Mesothelial cell of epicardium (in vitro differentiated cells): ENCODE measurements at regions not wholly inside any gene's neighbourhood (a gene's known extent, or its start where the extent isn't known, plus 50 kb on each side); places are given as distances from the start of the nearest gene placed in this dataset.

Source experiments
- DNase-seq, 2 experiments: peaks; one replicate each; pipeline ENCODE4 v3.0.0; 2021; ENCODE audit warnings: low spot score in 2 of 2; ENCODE audit not compliant: unreplicated experiment in 2 of 2
- H3K27ac Mint-ChIP-seq: 2 replicates; pipeline ENCODE4 v1.8.0; 2021; ENCODE audit warnings: mixed read lengths
- H3K27me3 Mint-ChIP-seq: 2 replicates; pipeline ENCODE4 v1.8.0; 2021; ENCODE audit warnings: low read depth, mixed read lengths
- H3K36me3 Mint-ChIP-seq: 2 replicates; pipeline ENCODE4 v1.8.0; 2021; ENCODE audit warnings: mixed read lengths
- H3K4me1 Mint-ChIP-seq: 2 replicates; pipeline ENCODE4 v1.8.0; 2021; ENCODE audit warnings: mixed read lengths
- H3K4me3 Mint-ChIP-seq: 2 replicates; pipeline ENCODE4 v1.8.0; 2021; ENCODE audit warnings: mild to moderate bottlenecking, moderate library complexity, mixed read lengths
- H3K9me3 Mint-ChIP-seq: 2 replicates; pipeline ENCODE4 v1.8.0; 2021; ENCODE audit warnings: mixed read lengths
- CTCF ChIP-seq: fragments of 200-600 bp; sonication (generic); IDR thresholded peaks from one replicate; pipeline ENCODE4 v1.5.0; 2021; ENCODE audit warnings: antibody characterized with exemption; ENCODE audit not compliant: unreplicated experiment

- TF ChIP-seq CTCF = no peak
- Mint-ChIP-seq H3K9me3 (peaks cover 27% of the 10 kb centered on the region), H3K36me3 (no peaks in the 10 kb centered on the region), H3K4me1 (no peaks in the 10 kb centered on the region), H3K27ac (no peak overlapping the region), H3K4me3 (no peak overlapping the region), H3K27me3 (no peaks in the 10 kb centered on the region)
- DNase-seq = no peak
Observed at GRCh38 chr1:70836456-70836855, 211.2 kb downstream of the PTGER3 start.

DNA sequence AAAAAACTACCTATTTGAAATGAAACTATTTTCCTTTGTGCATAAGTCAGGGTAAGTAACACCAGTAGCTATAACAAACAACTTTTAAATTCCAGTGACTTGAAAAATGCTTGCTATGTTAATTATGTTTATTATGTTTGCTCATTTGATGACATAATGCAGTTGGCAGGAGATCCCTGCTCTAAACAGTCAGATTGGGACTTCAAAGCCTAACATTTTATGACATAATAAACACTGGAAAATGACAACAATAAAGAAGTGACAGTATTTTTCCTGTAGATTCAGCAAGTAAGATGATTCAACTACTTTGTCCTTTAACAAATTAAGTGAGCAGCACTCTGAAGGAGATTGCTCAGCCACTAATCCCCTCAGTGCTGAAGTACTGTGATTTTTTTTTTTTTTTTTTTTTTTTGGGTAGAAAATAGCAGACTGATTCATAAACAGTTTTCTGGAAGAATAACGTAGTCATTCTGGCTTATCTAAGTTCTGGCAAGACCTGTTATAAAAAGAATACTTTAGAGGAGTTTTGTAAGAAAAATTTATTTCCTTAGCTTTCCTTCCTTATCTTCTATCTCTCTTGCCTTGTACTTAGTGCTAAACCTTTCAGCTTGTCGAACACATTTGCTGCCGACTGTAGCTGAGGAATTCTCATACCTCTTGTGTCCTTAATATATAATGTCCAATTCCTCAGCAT lies 207.2 kb downstream of the PTGER3 start:
- DNase-seq = no peak
- H3K9me3 Mint-ChIP-seq = peaks cover 14% of the 10 kb centered on the region
- no peak overlapping the region for H3K4me3 Mint-ChIP-seq

GRCh38 chr1:70842562-70842961 lies 205.1 kb downstream of the PTGER3 start:
- Mint-ChIP-seq H3K4me3 (no peak overlapping the region), H3K4me1 (peaks cover 3% of the 10 kb centered on the region), H3K27me3 (no peaks in the 10 kb centered on the region), H3K9me3 (peaks cover 17% of the 10 kb centered on the region), H3K27ac (no peak overlapping the region), H3K36me3 (no peaks in the 10 kb centered on the region)
- DNase-seq = no peak
- no peak for TF ChIP-seq CTCF

More for the DNA sequence above, 207.2 kb downstream of the PTGER3 start:
- no peaks in the 10 kb centered on the region for H3K4me1 Mint-ChIP-seq
- no peaks in the 10 kb centered on the region for H3K27me3 Mint-ChIP-seq
- no peak for TF ChIP-seq CTCF
- no peaks in the 10 kb centered on the region for H3K36me3 Mint-ChIP-seq
- H3K27ac Mint-ChIP-seq = no peak overlapping the region

DNA sequence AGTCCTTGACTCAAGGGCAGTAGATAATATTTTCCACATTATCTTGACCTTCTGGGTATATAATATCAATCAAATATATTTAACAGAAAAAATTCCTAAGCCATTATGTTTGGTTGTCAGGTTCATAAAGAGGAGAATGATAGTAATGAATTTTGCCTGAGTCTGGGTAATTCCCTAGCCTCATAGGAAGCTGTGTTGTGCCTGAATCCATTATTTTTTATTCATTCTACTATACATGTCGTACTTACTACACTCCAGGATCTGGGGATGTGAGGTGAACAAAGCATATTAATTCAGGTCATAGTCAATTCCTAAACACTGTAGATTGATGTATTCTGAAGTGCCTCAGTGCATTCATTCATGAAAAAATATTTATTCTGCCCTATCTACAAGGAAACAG lies 204.2 kb downstream of the PTGER3 start:
- H3K27me3 Mint-ChIP-seq = no peaks in the 10 kb centered on the region
- peaks cover 3% of the 10 kb centered on the region for H3K4me1 Mint-ChIP-seq
- no peak overlapping the region for H3K4me3 Mint-ChIP-seq
- no peaks in the 10 kb centered on the region for H3K36me3 Mint-ChIP-seq
- peaks cover 13% of the 10 kb centered on the region for H3K9me3 Mint-ChIP-seq
- H3K27ac Mint-ChIP-seq = no peak overlapping the region
- no peak for DNase-seq
- TF ChIP-seq CTCF = no peak

DNA sequence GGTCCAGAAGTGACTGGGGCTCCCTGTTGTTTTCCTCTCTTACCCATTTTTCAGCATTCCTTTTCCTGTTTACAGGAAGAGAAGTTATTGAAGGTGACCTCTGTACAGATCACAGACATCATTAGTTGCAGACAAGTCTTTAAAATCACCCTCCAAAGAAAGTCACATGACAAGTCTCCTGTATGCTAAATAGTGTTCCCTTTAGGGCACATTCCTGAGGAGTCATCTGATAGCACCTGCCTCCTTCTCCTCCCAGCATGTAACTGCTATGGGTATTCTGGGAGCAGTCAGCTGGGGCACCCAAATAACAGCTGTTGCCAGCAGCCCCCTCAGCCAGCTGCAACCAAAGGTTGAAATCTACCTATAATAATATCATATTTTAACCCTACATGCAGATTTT lies 200.6 kb downstream of the PTGER3 start:
- Mint-ChIP-seq H3K9me3 (peaks cover 20% of the 10 kb centered on the region), H3K36me3 (no peaks in the 10 kb centered on the region), H3K4me1 (peaks cover 3% of the 10 kb centered on the region), H3K27me3 (no peaks in the 10 kb centered on the region), H3K27ac (no peak overlapping the region), H3K4me3 (no peak overlapping the region)
- no peak for TF ChIP-seq CTCF
- no peak for DNase-seq

GRCh38 chr1:70855203-70855602 lies 192.4 kb downstream of the PTGER3 start:
- DNase-seq = no peak
- H3K27ac Mint-ChIP-seq = no peak overlapping the region
- no peaks in the 10 kb centered on the region for H3K36me3 Mint-ChIP-seq
- no peak overlapping the region for H3K4me3 Mint-ChIP-seq
- peaks cover 7% of the 10 kb centered on the region for H3K9me3 Mint-ChIP-seq
- no peak for TF ChIP-seq CTCF
- H3K27me3 Mint-ChIP-seq = peaks cover 4% of the 10 kb centered on the region
- no peaks in the 10 kb centered on the region for H3K4me1 Mint-ChIP-seq
